Prostate gland (tissue), 2 donors: ENCODE measurements at regions not wholly inside any gene's neighbourhood (a gene's known extent, or its start where the extent isn't known, plus 50 kb on each side); places are given as distances from the start of the nearest gene placed in this dataset.

Experiments
- DNase-seq: peaks from one replicate; pipeline ENCODE4 v3.0.0-alpha.2; 2019; ENCODE audit warnings: low spot score
- H3K27ac ChIP-seq, 2 donors: fragments of 200-600 bp; sonication (generic); 2 replicates each; pipeline ENCODE4 v1.5.1; 2017 to 2019
- H3K27me3 ChIP-seq: fragments of 200-600 bp; sonication (generic); replicated peaks from 2 replicates; pipeline ENCODE4 v1.5.1; 2019; ENCODE audit not compliant: insufficient read depth
- H3K36me3 ChIP-seq, 2 donors: fragments of 200-600 bp; sonication (generic); 1 replicate in 1 of 2; 2 replicates in 1 of 2; pipeline versions ENCODE4 v1.5.1 to v1.8.1; 2017 to 2019
- H3K4me1 ChIP-seq: fragments of 200-600 bp; sonication (generic); replicated peaks from 2 replicates; pipeline ENCODE4 v1.5.1; 2019
- H3K4me3 ChIP-seq, 2 donors: fragments of 200-600 bp; sonication (generic); 2 replicates each; pipeline ENCODE4 v1.5.1; 2017 to 2019
- H3K9me3 ChIP-seq: fragments of 200-600 bp; sonication (generic); 2 replicates; pipeline ENCODE4 v1.5.1; 2017
- POLR2A ChIP-seq: fragments of 450-650 bp; IDR thresholded peaks from one replicate; pipeline ENCODE4 v1.6.1; 2016; ENCODE audit warnings: antibody characterized with exemption, mild to moderate bottlenecking
- POLR2AphosphoS5 ChIP-seq: sonication (generic); formaldehyde crosslinking; IDR thresholded peaks from one replicate; pipeline ENCODE4 v1.6.1; 2017; ENCODE audit warnings: antibody characterized with exemption
- WGBS: methylation state at CpG from one replicate; pipeline ENCODE4 v1.1.5; 2018; 5-methylcytosine and 5-hydroxymethylcytosine counted together
- intact Hi-C: fragments of 100-400 bp; cut with DNase I; formaldehyde crosslinking; loops from one replicate; pipeline ENCODE4 v1.14.2; 2022
- TF ChIP-seq, protein P1 (sequence below), 4 experiments: fragments of 200-600 bp in 2 of 4; fragments of 450-650 bp in 2 of 4; sonication (generic) in 2 of 4; IDR thresholded peaks; 1 replicate in 3 of 4; 2 replicates in 1 of 4; pipeline ENCODE4 v1.5.1; 2016 to 2019; ENCODE audit warnings: antibody characterized with exemption in 4 of 4, mild to moderate bottlenecking in 2 of 4, moderate library complexity in 2 of 4

DNA sequence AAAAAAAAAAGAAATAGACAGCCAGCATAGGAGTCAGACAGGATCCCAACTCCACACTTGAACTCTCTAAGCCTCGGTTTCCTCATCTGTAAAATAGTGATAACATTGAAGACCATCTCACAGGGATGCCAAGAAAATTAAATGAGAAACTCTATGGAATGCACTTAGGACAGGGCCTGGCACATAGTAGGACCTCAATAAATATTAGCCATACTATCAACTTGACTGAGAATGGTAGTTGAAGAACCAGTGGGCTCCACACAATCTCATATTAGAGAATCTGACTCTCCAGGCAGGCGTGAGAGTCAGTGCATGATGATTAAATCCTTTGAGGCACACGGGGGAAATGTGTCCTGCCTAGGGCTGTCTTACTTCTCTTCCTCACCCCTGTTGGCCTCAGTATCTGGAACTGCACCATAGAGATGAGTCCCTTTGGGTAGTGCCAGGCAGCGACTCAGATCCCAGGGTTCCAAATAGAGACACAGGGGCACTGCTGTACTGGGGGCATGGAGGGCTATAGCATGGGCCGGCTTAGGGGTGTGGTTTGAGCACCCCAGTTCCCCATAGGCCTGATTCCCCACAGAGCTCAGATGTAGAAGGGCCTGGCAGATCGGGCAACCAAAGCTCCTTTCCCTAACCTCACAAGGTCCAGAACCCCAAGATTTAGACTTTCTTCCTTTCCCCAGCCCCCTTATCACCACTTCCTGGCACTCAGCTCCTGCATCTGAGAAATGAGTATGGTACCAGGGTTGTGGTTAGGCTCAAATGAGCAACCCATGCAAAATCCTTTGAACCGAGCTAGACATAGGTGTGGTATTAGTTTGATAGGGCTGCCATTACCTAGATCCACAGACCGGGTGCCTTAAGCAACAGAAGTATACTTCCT lies 51.3 kb upstream of the CAB39 start:
- H3K4me3 ChIP-seq = no peak overlapping the region
- intact Hi-C loops = no loop called here
- 81% methylated on average over 6 of the region's 8 CpGs for WGBS
- H3K27me3 ChIP-seq = no peaks in the 10 kb centered on the region
- H3K4me1 ChIP-seq = no peaks in the 10 kb centered on the region
- TF ChIP-seq, protein P1, sequence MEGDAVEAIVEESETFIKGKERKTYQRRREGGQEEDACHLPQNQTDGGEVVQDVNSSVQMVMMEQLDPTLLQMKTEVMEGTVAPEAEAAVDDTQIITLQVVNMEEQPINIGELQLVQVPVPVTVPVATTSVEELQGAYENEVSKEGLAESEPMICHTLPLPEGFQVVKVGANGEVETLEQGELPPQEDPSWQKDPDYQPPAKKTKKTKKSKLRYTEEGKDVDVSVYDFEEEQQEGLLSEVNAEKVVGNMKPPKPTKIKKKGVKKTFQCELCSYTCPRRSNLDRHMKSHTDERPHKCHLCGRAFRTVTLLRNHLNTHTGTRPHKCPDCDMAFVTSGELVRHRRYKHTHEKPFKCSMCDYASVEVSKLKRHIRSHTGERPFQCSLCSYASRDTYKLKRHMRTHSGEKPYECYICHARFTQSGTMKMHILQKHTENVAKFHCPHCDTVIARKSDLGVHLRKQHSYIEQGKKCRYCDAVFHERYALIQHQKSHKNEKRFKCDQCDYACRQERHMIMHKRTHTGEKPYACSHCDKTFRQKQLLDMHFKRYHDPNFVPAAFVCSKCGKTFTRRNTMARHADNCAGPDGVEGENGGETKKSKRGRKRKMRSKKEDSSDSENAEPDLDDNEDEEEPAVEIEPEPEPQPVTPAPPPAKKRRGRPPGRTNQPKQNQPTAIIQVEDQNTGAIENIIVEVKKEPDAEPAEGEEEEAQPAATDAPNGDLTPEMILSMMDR (IDR thresholded peaks at IDR 0.05) = no peak
- TF ChIP-seq POLR2A = no peak
- TF ChIP-seq POLR2AphosphoS5 = no peak
- no peak overlapping the region for H3K27ac ChIP-seq
- no peaks in the 10 kb centered on the region for H3K36me3 ChIP-seq
- DNase-seq = no peak
- no peaks in the 10 kb centered on the region for H3K9me3 ChIP-seq
